Coronary artery (tissue), 2 donors: ENCODE measurements at regions not wholly inside any gene's neighbourhood (a gene's known extent, or its start where the extent isn't known, plus 50 kb on each side); places are given as distances from the start of the nearest gene placed in this dataset.

Source experiments
- DNase-seq: peaks from one replicate; pipeline ENCODE4 v3.0.0-alpha.2; 2017; ENCODE audit warnings: low spot score
- H3K27ac ChIP-seq, 2 donors: fragments of 200-600 bp; sonication (generic); one replicate each; pipeline ENCODE4 v1.5.1; 2016 to 2019
- H3K4me3 ChIP-seq: fragments of 200-600 bp; sonication (generic); 2 replicates; pipeline ENCODE4 v1.5.1; 2016; ENCODE audit warnings: mild to moderate bottlenecking, moderate library complexity
- TF ChIP-seq, protein P1 (sequence below): fragments of 200-600 bp; sonication (generic); IDR thresholded peaks from one replicate; pipeline ENCODE4 v1.5.1; 2019; ENCODE audit warnings: antibody characterized with exemption

DNA sequence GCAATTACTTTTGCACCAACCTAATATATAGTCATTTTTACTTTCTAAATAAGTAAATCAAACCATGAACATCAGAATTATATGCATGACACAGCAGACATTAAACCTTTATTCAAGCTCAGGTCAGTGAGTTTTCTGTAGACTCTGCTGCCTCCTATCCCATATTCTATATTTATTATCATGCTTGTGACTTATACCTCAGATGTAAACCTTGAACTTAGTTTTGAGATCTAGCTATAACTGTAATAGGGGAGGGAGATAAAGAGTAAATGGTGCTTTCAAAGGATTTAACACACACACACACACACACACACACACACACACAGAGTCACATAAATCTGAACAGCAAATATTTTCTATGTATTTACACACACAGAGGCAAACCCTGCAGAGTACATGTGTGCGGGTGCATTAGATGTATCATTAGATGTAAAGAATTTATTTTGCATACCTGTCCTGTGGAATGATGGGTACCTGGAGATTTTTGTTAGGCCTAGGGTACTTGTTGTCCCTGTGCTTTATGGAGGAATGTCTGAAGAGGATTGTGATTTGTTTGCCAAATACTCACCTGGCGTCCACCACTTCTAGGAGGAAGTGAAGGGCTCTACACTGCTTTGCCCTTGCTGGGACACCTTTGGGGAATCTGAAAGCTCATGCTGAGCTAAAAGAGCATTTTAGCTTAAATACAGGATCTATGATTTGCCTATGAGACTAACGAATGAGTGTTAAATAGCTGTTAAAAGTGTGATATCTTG, 521.9 kb downstream of the KLF5 start:
- DNase-seq, result no peak
- TF ChIP-seq, protein P1, sequence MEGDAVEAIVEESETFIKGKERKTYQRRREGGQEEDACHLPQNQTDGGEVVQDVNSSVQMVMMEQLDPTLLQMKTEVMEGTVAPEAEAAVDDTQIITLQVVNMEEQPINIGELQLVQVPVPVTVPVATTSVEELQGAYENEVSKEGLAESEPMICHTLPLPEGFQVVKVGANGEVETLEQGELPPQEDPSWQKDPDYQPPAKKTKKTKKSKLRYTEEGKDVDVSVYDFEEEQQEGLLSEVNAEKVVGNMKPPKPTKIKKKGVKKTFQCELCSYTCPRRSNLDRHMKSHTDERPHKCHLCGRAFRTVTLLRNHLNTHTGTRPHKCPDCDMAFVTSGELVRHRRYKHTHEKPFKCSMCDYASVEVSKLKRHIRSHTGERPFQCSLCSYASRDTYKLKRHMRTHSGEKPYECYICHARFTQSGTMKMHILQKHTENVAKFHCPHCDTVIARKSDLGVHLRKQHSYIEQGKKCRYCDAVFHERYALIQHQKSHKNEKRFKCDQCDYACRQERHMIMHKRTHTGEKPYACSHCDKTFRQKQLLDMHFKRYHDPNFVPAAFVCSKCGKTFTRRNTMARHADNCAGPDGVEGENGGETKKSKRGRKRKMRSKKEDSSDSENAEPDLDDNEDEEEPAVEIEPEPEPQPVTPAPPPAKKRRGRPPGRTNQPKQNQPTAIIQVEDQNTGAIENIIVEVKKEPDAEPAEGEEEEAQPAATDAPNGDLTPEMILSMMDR, result no peak
- Histone ChIP-seq H3K4me3 (no peak overlapping the region), H3K27ac (no peak overlapping the region)

DNA sequence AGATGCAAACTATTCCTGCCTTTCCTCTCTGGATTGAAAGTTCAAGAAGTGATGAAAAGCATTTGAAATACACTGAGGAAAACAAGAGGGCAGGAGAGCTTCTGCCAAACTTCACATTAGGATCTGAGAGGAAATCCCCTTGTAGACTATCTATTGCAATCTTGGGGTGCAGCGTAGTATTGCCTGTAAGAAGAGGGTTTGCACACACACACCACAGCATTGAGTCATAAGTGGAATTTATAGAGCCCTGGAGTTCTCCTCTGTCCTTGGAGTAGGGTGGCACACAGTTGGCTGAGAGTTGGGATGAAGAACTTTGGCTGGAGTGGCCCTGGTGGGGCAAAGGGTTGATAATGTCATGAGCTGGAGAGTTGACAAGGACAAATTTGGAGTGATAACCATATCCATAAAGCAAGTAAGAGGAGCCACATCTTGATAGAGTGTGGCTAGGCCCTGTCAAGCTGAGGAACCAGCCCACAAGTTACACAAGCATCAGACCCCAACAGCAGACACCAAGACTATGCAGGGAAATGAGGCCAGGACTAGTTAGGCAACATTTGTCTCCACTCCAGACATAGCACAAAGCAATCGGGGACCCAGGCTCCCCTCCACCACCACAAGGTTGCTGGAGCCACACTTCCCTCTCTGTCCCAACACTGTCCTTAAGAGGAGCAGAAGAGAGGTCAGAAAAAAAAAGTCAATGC, 520.9 kb downstream of the KLF5 start:
- no peak overlapping the region for H3K4me3 ChIP-seq
- TF ChIP-seq, protein P1, result no peak
- no peak overlapping the region for H3K27ac ChIP-seq

DNA sequence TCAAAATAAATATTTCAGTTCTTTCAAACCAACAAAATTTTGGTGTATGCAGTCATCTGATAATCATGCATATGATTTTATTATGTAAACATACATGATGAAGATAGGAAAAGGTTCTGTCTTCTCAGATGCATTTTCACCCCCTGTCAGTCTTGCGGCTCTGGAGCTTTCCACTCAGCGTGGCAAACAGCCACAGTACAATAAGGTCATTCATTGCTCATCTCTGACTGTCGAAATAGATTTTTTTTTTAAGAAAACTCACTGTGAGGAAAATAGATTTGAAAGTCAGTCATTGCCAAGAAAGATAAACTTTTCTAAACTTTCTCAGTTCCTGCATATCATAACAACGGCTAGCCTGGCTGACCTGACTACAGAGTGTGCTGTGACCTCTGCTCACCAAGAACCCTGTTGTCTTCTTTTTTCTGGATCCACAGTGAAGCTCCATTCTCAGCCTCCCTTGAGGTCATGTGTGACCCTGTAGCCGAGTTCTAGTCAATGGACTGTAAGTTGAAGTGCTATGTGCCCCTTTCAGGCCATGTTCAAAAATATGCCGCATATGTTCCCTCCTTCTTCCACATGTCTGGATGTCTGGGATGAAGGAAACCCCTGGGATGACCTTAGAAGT, 519.6 kb downstream of the KLF5 start:
- Histone ChIP-seq H3K4me3 (no peak overlapping the region), H3K27ac (no peak overlapping the region)
- DNase-seq, result no peak
- TF ChIP-seq, protein P1, result no peak

More for the DNA sequence above, 520.9 kb downstream of the KLF5 start:
- DNase-seq, result no peak

DNA sequence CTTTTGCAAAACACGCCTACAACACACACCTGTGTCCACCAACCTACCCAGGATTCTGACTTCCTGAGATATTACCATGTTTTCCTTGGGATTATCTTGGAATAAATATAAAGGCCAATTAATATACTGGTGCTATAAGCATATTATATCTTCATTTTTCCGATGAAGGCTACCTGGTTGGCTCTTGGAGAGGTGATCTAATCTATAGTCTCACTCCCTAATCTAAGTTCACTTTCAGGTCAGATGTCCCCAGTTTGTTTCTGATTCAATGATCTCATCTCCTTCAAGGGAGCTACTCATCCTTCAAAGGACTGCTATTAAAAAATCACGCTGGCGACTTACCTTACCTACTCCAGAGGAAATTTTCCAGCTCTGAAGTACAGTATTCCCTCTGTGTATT, 517.5 kb downstream of the KLF5 start:
- TF ChIP-seq, protein P1, result no peak
- no peak overlapping the region for H3K27ac ChIP-seq
- DNase-seq, result no peak
- no peak overlapping the region for H3K4me3 ChIP-seq

DNA sequence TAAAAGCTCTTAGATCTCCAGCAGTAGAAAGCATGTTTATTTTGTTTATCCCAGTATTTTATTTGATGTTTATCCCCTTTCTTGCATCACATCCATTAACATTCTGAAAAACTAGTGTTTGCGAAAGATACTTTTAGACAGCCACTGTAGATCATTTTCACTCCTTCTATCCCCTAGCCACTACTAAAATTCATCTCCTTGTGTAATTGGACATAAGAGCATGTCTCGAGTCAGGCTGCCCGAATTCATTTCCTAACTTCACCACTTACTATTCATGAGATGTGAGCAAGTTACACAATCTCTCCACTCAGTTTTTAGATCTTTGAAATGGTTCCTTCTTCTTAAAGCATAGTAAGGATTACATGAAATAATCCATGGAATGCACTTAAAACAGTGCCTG, 514.0 kb downstream of the KLF5 start:
- no peak for DNase-seq
- H3K4me3 ChIP-seq, result no peak overlapping the region
- H3K27ac ChIP-seq, result no peak overlapping the region
- TF ChIP-seq, protein P1, result no peak

DNA sequence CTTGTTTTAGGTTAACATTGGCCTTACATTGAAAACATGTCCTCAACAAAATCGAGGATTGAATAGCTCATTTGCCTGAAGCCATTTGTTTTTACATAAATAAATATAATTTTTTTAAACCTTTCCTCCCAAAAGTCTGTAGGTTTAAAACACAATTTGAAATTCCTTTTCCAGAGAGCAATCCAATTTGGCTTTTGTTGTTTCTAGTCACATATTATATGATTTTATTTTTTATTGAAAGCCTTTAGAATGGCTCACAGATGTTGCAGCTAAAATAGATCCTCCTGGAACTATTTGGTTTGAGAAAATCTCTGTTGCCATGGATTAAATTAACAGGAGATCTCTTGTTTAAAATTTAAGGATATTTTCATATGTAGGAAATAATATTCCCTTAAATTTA, 512.6 kb downstream of the KLF5 start:
- Histone ChIP-seq H3K4me3 (no peak overlapping the region), H3K27ac (no peak overlapping the region)
- DNase-seq, result no peak
- TF ChIP-seq, protein P1, result no peak
